ENCODE measurements at regions not wholly inside any gene's neighbourhood (a gene's known extent, or its start where the extent isn't known, plus 50 kb on each side); places are given as distances from the start of the nearest gene placed in this dataset.

DNA sequence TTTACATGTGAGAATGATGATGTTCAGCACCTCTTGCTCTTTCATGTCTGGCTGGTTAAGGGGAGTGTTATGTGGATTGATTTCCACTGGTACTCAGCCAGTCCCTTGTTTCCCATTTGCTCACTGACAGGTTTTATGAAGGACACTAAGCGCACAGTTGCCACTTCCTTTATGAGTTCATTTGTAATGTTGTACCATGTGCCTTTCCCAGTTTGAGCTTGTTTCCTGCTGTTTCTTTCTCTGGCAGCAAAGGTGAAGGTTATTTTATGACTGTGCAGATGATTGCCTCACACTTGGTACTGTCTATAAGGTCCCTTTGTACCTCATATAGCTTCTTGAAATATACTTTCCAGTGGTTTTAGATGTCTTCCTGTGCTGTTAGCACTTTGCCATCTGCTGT lies 1700.5 kb upstream of the TMEFF2 start:
- no peaks in the 10 kb centered on the region for H3F3A ChIP-seq (ENCODE audit: insufficient read depth, low read depth)
- no TSS peak for BruUV-seq (replicated peaks)
- H3K4me2 ChIP-seq, result no peak overlapping the region
- intact Hi-C loops (cut with micrococcal nuclease; ENCODE audit: unreplicated experiment), result no loop called here
- H3K4me1 ChIP-seq (replicated peaks; ENCODE audit: insufficient read depth), result no peaks in the 10 kb centered on the region
- H2AFZ ChIP-seq, result no peak overlapping the region
- TF ChIP-seq EZH2 (IDR thresholded peaks at IDR 0.05; ENCODE audit: low read depth), result no peak
- TF ChIP-seq, protein P1, sequence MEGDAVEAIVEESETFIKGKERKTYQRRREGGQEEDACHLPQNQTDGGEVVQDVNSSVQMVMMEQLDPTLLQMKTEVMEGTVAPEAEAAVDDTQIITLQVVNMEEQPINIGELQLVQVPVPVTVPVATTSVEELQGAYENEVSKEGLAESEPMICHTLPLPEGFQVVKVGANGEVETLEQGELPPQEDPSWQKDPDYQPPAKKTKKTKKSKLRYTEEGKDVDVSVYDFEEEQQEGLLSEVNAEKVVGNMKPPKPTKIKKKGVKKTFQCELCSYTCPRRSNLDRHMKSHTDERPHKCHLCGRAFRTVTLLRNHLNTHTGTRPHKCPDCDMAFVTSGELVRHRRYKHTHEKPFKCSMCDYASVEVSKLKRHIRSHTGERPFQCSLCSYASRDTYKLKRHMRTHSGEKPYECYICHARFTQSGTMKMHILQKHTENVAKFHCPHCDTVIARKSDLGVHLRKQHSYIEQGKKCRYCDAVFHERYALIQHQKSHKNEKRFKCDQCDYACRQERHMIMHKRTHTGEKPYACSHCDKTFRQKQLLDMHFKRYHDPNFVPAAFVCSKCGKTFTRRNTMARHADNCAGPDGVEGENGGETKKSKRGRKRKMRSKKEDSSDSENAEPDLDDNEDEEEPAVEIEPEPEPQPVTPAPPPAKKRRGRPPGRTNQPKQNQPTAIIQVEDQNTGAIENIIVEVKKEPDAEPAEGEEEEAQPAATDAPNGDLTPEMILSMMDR (conservative IDR thresholded peaks at IDR 0.05), result no peak
- no peaks in the 10 kb centered on the region for H3K36me3 ChIP-seq (ENCODE audit: low read depth)
- H3K9me3 ChIP-seq (ENCODE audit: insufficient read depth, low read depth), result no peaks in the 10 kb centered on the region
- ChIA-PET CTCF (no interaction called here), POLR2A (ENCODE audit: unreplicated experiment) (no interaction called here)
- no peak overlapping the region for H3K4me3 ChIP-seq
- no peaks in the 10 kb centered on the region for H4K20me1 ChIP-seq (ENCODE audit: insufficient read depth)
- no peak for DNase-seq
- H3K79me2 ChIP-seq (ENCODE audit: low read depth), result no peaks in the 10 kb centered on the region
- no peaks in the 10 kb centered on the region for H3K9me2 ChIP-seq (ENCODE audit: insufficient read depth)
- no peaks in the 10 kb centered on the region for H3K27me3 ChIP-seq (ENCODE audit: insufficient read depth, low read depth)
- H3K27ac ChIP-seq, result no peak overlapping the region

DNA sequence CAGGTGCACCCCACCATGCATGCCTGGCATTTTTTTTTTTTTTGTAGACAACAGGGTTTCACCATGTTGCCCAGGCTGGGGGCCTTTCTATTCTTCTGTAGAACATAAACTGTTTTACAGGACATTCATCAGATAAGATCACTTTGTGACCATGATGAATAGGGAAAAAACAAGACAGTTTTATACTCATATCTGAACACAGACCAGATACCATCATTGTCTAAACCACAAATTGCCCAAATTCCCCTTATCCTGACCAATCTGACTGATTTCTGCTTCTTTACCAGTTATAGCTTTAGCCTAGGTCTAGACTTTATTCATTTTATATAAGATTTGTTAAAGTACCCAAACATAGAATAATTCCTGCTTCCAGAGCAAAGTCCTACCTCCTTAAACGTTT lies 1699.3 kb upstream of the TMEFF2 start:
- ChIA-PET POLR2A (ENCODE audit: unreplicated experiment) (no interaction called here), CTCF (no interaction called here)
- H3K27me3 ChIP-seq (ENCODE audit: insufficient read depth, low read depth), result no peaks in the 10 kb centered on the region
- no TSS peak for BruUV-seq (replicated peaks)
- H3K27ac ChIP-seq, result no peak overlapping the region
- no peak for TF ChIP-seq EZH2 (IDR thresholded peaks at IDR 0.05; ENCODE audit: low read depth)
- TF ChIP-seq, protein P1 (conservative IDR thresholded peaks at IDR 0.05), result no peak
- H3K9me3 ChIP-seq (ENCODE audit: insufficient read depth, low read depth), result no peaks in the 10 kb centered on the region
- H3K79me2 ChIP-seq (ENCODE audit: low read depth), result no peaks in the 10 kb centered on the region
- H3K36me3 ChIP-seq (ENCODE audit: low read depth), result no peaks in the 10 kb centered on the region
- no peaks in the 10 kb centered on the region for H3K4me1 ChIP-seq (replicated peaks; ENCODE audit: insufficient read depth)
- H4K20me1 ChIP-seq (ENCODE audit: insufficient read depth), result no peaks in the 10 kb centered on the region
- intact Hi-C loops (cut with micrococcal nuclease; ENCODE audit: unreplicated experiment), result no loop called here
- no peak overlapping the region for H3K4me3 ChIP-seq
- H2AFZ ChIP-seq, result no peak overlapping the region
- H3K9me2 ChIP-seq (ENCODE audit: insufficient read depth), result no peaks in the 10 kb centered on the region
- DNase-seq, result no peak
- H3F3A ChIP-seq (ENCODE audit: insufficient read depth, low read depth), result no peaks in the 10 kb centered on the region
- H3K4me2 ChIP-seq, result no peak overlapping the region

DNA sequence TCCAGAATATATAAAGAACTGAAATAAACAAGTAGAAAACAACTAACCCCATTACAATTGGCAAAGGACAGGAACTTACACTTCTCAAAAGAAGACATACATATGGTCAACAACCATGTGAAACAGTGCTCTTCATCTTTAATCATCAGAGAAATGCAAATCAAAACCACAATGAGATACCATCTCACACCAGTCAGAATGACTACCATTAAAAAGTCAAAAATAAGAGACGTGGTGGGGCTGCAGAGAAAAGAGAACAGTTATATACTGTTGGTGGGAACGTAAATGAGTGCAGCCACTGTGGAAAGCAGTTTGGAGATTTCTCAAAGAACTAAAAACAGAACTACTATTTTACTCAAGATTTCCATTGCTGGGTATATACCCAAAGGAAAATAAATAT lies 1696.3 kb upstream of the TMEFF2 start:
- CTCF ChIA-PET, result no interaction called here
- no peaks in the 10 kb centered on the region for H3K9me2 ChIP-seq (ENCODE audit: insufficient read depth)
- no TSS peak for BruUV-seq (replicated peaks)
- intact Hi-C loops (cut with micrococcal nuclease; ENCODE audit: unreplicated experiment), result no loop called here
- no peak overlapping the region for H3K4me3 ChIP-seq
- H3K4me2 ChIP-seq, result no peak overlapping the region
- no peaks in the 10 kb centered on the region for H3K4me1 ChIP-seq (replicated peaks; ENCODE audit: insufficient read depth)
- no peaks in the 10 kb centered on the region for H3K79me2 ChIP-seq (ENCODE audit: low read depth)
- no peak for DNase-seq
- no peaks in the 10 kb centered on the region for H3K36me3 ChIP-seq (ENCODE audit: low read depth)
- H3F3A ChIP-seq (ENCODE audit: insufficient read depth, low read depth), result no peaks in the 10 kb centered on the region
- no peaks in the 10 kb centered on the region for H4K20me1 ChIP-seq (ENCODE audit: insufficient read depth)
- POLR2A ChIA-PET (ENCODE audit: unreplicated experiment), result no interaction called here
- H2AFZ ChIP-seq, result no peak overlapping the region
- TF ChIP-seq EZH2 (IDR thresholded peaks at IDR 0.05; ENCODE audit: low read depth), result no peak
- TF ChIP-seq, protein P1 (conservative IDR thresholded peaks at IDR 0.05), result no peak
- H3K9me3 ChIP-seq (ENCODE audit: insufficient read depth, low read depth), result no peaks in the 10 kb centered on the region
- no peaks in the 10 kb centered on the region for H3K27me3 ChIP-seq (ENCODE audit: insufficient read depth, low read depth)
- no peak overlapping the region for H3K27ac ChIP-seq

All from PC-9 (cell line).